Keratinocyte (primary cell): ENCODE measurements at regions not wholly inside any gene's neighbourhood (a gene's known extent, or its start where the extent isn't known, plus 50 kb on each side); places are given as distances from the start of the nearest gene placed in this dataset.

Experiments
- DNase-seq: peaks from one replicate; pipeline ENCODE4 v3.0.0-alpha.2; 2011; ENCODE audit warnings: low read depth, missing footprints, low spot score
- FAIRE-seq: peaks from 2 replicates; lab custom pipeline; 2011; peaks lifted over from hg19 to GRCh38; lab: Jason Lieb, UNC
- H2AFZ ChIP-seq: 2 replicates; pipeline ENCODE4 v1.6.0; 2012; ENCODE audit warnings: low read length, control low read depth, inconsistent platforms; ENCODE audit not compliant: control insufficient read depth
- H3K27ac ChIP-seq: 2 replicates; pipeline ENCODE4 v1.5.1; 2011; ENCODE audit warnings: low read length; ENCODE audit not compliant: control insufficient read depth, insufficient read depth
- H3K27me3 ChIP-seq: 3 replicates; pipeline ENCODE4 v1.6.0; 2011; ENCODE audit warnings: low read length; ENCODE audit not compliant: control insufficient read depth, insufficient read depth; ENCODE audit errors: extremely low read depth
- H3K36me3 ChIP-seq, 2 experiments: 2 replicates in 1 of 2; 3 replicates in 1 of 2; pipeline ENCODE4 v1.5.1; 2011; ENCODE audit warnings: low read length in 2 of 2, mild to moderate bottlenecking in 1 of 2; ENCODE audit not compliant: control insufficient read depth in 2 of 2, insufficient read depth in 2 of 2; ENCODE audit errors: extremely low read depth in 1 of 2
- H3K4me1 ChIP-seq: 3 replicates; pipeline ENCODE4 v1.5.1; 2011; ENCODE audit warnings: low read length; ENCODE audit not compliant: control insufficient read depth, insufficient read depth; ENCODE audit errors: extremely low read depth
- H3K4me2 ChIP-seq: 3 replicates; pipeline ENCODE4 v1.6.0; 2011; ENCODE audit warnings: low read depth, low read length; ENCODE audit not compliant: control insufficient read depth, insufficient read depth; ENCODE audit errors: extremely low read depth
- H3K4me3 ChIP-seq, 3 experiments: fragments of 200-600 bp in 1 of 3; sonication (generic) in 1 of 3; 2 replicates in 2 of 3; 3 replicates in 1 of 3; pipeline ENCODE4 v1.5.1; 2011 to 2016; ENCODE audit warnings: low read length in 3 of 3, mild to moderate bottlenecking in 3 of 3, control low read depth in 2 of 3, inconsistent platforms in 1 of 3, low read depth in 1 of 3, mixed read lengths in 1 of 3, mixed run types in 1 of 3, moderate library complexity in 1 of 3; ENCODE audit not compliant: control insufficient read depth in 2 of 3, insufficient read depth in 2 of 3; ENCODE audit errors: extremely low read depth in 1 of 3
- H3K79me2 ChIP-seq: 2 replicates; pipeline ENCODE4 v1.6.0; 2012; ENCODE audit warnings: low read length; ENCODE audit not compliant: control insufficient read depth, insufficient read depth
- H3K9ac ChIP-seq: 3 replicates; pipeline ENCODE4 v1.6.0; 2011; ENCODE audit warnings: low read length; ENCODE audit not compliant: control insufficient read depth, insufficient read depth; ENCODE audit errors: extremely low read depth
- H3K9me1 ChIP-seq: 3 replicates; pipeline ENCODE4 v1.6.0; 2011; ENCODE audit warnings: low read length; ENCODE audit not compliant: control insufficient read depth, insufficient read depth; ENCODE audit errors: extremely low read depth
- H3K9me3 ChIP-seq: 2 replicates; pipeline ENCODE4 v1.5.1; 2012; ENCODE audit warnings: low read depth, low read length; ENCODE audit not compliant: control insufficient read depth
- H4K20me1 ChIP-seq: 3 replicates; pipeline ENCODE4 v1.6.0; 2011; ENCODE audit warnings: low read length; ENCODE audit not compliant: control insufficient read depth, insufficient read depth; ENCODE audit errors: extremely low read depth
- CTCF ChIP-seq, 3 experiments: IDR thresholded peaks in 1 of 3; conservative IDR thresholded peaks in 1 of 3; optimal IDR thresholded peaks in 1 of 3; 2 replicates in 2 of 3; 3 replicates in 1 of 3; pipeline versions ENCODE3 to v1.5.1; 2011; ENCODE audit warnings: low read length in 3 of 3, mild to moderate bottlenecking in 3 of 3, moderate library complexity in 2 of 3, control low read depth in 1 of 3, inconsistent platforms in 1 of 3; ENCODE audit not compliant: insufficient read depth in 2 of 3; ENCODE audit errors: extremely low read depth in 1 of 3
- EZH2 ChIP-seq: IDR thresholded peaks from one replicate; pipeline ENCODE4 v1.6.1; 2012; ENCODE audit warnings: inconsistent platforms, mild to moderate bottlenecking, low read length, moderate library complexity
- dilution Hi-C: fragments of 300-500 bp; cut with MboI; formaldehyde crosslinking; loops from one replicate; pipeline ENCODE4 v1.7.0; 2020; ENCODE audit warnings: low sequenced_read_pairs; ENCODE audit not compliant: extremely low pct_ligation_motif_present

GRCh38 chr3:190734490-190734889 lies 128.0 kb downstream of the GMNC start:
- FAIRE-seq, result no peak
- Histone ChIP-seq H3K36me3 (no peaks in the 10 kb centered on the region), H3K27me3 (no peaks in the 10 kb centered on the region), H3K4me1 (no peaks in the 10 kb centered on the region), H3K4me2 (no peak overlapping the region), H3K9ac (no peak overlapping the region), H3K9me1 (no peaks in the 10 kb centered on the region), H3K4me3 (no peak overlapping the region), H3K79me2 (no peaks in the 10 kb centered on the region), H4K20me1 (no peaks in the 10 kb centered on the region), H3K27ac (no peak overlapping the region), H2AFZ (no peak overlapping the region), H3K9me3 (no peaks in the 10 kb centered on the region)
- no peak for DNase-seq
- dilution Hi-C loops, result no loop called here
- TF ChIP-seq CTCF (optimal IDR thresholded peaks at IDR 0.05 in 1 of 3, IDR thresholded peaks at IDR 0.05 in 1 of 3, conservative IDR thresholded peaks at IDR 0.05 in 1 of 3; ENCODE audit: extremely low read depth in 1 of 3, insufficient read depth in 2 of 3, low read length in 3 of 3) (no peak), EZH2 (no peak)

GRCh38 chr3:190733591-190734146 lies 128.8 kb downstream of the GMNC start:
- dilution Hi-C loops, result no loop called here

More at GRCh38 chr3:190733591-190734146, 128.8 kb downstream of the GMNC start:
- no peaks in the 10 kb centered on the region for H4K20me1 ChIP-seq
- no peak overlapping the region for H3K4me3 ChIP-seq
- H3K4me1 ChIP-seq, result no peaks in the 10 kb centered on the region
- no peaks in the 10 kb centered on the region for H3K79me2 ChIP-seq
- H2AFZ ChIP-seq, result no peak overlapping the region
- no peak for DNase-seq
- H3K4me2 ChIP-seq, result no peak overlapping the region
- H3K36me3 ChIP-seq, result no peaks in the 10 kb centered on the region
- H3K9me1 ChIP-seq, result no peaks in the 10 kb centered on the region
- FAIRE-seq, result no peak
- no peaks in the 10 kb centered on the region for H3K9me3 ChIP-seq
- no peak overlapping the region for H3K9ac ChIP-seq
- TF ChIP-seq EZH2, result no peak
- no peak for TF ChIP-seq CTCF (optimal IDR thresholded peaks at IDR 0.05 in 1 of 3, IDR thresholded peaks at IDR 0.05 in 1 of 3, conservative IDR thresholded peaks at IDR 0.05 in 1 of 3; ENCODE audit: extremely low read depth in 1 of 3, insufficient read depth in 2 of 3, low read length in 3 of 3)
- H3K27ac ChIP-seq, result no peak overlapping the region
- no peaks in the 10 kb centered on the region for H3K27me3 ChIP-seq
